H1 (cell line): ENCODE measurements at regions not wholly inside any gene's neighbourhood (a gene's known extent, or its start where the extent isn't known, plus 50 kb on each side); places are given as distances from the start of the nearest gene placed in this dataset.

Source experiments
- BCL11A ChIP-seq, 2 experiments: IDR thresholded peaks; one replicate each; pipeline ENCODE4 v1.6.1; 2011; ENCODE audit warnings: low read depth in 2 of 2, low read length in 2 of 2, mild to moderate bottlenecking in 2 of 2
- CHD1 ChIP-seq: IDR thresholded peaks from 2 replicates; pipeline ENCODE4 v1.6.1; 2012; ENCODE audit warnings: low read depth, low read length, improper control_type of control experiment
- E2F6 ChIP-seq: IDR thresholded peaks from 2 replicates; pipeline ENCODE4 v1.6.1; 2012; ENCODE audit warnings: inconsistent platforms
- KDM4A ChIP-seq: IDR thresholded peaks from one replicate; pipeline ENCODE4 v1.7.1; 2012; ENCODE audit warnings: low read depth, mild to moderate bottlenecking, moderate library complexity, low read length, inconsistent platforms; ENCODE audit not compliant: severe bottlenecking
- TBP ChIP-seq: IDR thresholded peaks from 2 replicates; pipeline ENCODE4 v1.6.1; 2011; ENCODE audit warnings: low read depth, low read length, improper control_type of control experiment
- TF ChIP-seq, protein P1 (sequence below): fragments of 300-600 bp; sonication (generic); IDR thresholded peaks from 2 replicates; pipeline ENCODE4 v1.7.1; 2012; ENCODE audit warnings: low read length, moderate library complexity, mild to moderate bottlenecking, inconsistent platforms; ENCODE audit not compliant: insufficient replicate concordance
- TF ChIP-seq, protein P2 (sequence below), 3 experiments: IDR thresholded peaks; 1 replicate in 2 of 3; 2 replicates in 1 of 3; pipeline versions ENCODE4 v1.5.1 to v1.6.1; 2011; ENCODE audit warnings: low read length in 3 of 3, mild to moderate bottlenecking in 3 of 3, inconsistent platforms in 2 of 3, low read depth in 1 of 3, moderate library complexity in 1 of 3; ENCODE audit not compliant: insufficient read depth in 1 of 3; ENCODE audit errors: control extremely low read depth in 1 of 3

DNA sequence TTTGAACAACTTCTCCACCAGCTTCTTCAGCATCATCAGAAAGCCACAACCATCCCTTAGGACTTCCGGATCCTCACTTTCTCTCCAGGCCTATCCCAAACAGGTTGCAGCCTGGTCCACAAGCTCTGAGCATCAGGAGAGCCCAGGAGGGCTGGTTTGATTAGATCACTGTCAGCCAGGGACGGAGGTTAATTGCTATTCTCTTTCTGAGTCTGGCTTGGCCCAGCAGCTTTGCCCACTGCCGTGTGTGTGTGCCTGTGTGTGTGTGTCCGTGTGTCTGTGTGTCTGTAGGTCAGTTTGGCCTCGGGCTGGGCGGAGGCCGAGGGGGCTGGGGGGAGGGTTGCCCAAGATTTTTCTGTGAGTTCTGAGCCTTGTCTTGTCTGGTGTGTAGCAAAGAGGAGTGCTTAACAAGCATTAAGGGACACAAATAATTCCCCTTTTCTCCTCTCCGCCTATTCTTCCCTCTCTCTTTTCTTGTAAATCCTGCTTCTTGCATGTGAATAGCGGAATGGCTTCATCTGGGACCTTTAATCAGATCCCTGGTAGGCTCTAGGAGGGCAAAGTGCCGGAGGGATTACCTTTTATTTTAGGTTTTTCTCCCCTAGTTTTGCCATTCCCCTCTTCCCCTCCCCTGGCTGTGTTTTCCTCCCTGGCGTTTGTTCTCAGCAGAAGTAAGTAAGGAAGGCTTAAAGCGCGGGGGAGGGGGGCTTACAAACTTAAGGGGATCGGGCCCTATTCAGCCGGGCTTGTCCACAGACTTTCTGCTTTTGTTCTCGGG is 138.2 kb upstream of the LHX5 start (continued):
- TF ChIP-seq, protein P1, sequence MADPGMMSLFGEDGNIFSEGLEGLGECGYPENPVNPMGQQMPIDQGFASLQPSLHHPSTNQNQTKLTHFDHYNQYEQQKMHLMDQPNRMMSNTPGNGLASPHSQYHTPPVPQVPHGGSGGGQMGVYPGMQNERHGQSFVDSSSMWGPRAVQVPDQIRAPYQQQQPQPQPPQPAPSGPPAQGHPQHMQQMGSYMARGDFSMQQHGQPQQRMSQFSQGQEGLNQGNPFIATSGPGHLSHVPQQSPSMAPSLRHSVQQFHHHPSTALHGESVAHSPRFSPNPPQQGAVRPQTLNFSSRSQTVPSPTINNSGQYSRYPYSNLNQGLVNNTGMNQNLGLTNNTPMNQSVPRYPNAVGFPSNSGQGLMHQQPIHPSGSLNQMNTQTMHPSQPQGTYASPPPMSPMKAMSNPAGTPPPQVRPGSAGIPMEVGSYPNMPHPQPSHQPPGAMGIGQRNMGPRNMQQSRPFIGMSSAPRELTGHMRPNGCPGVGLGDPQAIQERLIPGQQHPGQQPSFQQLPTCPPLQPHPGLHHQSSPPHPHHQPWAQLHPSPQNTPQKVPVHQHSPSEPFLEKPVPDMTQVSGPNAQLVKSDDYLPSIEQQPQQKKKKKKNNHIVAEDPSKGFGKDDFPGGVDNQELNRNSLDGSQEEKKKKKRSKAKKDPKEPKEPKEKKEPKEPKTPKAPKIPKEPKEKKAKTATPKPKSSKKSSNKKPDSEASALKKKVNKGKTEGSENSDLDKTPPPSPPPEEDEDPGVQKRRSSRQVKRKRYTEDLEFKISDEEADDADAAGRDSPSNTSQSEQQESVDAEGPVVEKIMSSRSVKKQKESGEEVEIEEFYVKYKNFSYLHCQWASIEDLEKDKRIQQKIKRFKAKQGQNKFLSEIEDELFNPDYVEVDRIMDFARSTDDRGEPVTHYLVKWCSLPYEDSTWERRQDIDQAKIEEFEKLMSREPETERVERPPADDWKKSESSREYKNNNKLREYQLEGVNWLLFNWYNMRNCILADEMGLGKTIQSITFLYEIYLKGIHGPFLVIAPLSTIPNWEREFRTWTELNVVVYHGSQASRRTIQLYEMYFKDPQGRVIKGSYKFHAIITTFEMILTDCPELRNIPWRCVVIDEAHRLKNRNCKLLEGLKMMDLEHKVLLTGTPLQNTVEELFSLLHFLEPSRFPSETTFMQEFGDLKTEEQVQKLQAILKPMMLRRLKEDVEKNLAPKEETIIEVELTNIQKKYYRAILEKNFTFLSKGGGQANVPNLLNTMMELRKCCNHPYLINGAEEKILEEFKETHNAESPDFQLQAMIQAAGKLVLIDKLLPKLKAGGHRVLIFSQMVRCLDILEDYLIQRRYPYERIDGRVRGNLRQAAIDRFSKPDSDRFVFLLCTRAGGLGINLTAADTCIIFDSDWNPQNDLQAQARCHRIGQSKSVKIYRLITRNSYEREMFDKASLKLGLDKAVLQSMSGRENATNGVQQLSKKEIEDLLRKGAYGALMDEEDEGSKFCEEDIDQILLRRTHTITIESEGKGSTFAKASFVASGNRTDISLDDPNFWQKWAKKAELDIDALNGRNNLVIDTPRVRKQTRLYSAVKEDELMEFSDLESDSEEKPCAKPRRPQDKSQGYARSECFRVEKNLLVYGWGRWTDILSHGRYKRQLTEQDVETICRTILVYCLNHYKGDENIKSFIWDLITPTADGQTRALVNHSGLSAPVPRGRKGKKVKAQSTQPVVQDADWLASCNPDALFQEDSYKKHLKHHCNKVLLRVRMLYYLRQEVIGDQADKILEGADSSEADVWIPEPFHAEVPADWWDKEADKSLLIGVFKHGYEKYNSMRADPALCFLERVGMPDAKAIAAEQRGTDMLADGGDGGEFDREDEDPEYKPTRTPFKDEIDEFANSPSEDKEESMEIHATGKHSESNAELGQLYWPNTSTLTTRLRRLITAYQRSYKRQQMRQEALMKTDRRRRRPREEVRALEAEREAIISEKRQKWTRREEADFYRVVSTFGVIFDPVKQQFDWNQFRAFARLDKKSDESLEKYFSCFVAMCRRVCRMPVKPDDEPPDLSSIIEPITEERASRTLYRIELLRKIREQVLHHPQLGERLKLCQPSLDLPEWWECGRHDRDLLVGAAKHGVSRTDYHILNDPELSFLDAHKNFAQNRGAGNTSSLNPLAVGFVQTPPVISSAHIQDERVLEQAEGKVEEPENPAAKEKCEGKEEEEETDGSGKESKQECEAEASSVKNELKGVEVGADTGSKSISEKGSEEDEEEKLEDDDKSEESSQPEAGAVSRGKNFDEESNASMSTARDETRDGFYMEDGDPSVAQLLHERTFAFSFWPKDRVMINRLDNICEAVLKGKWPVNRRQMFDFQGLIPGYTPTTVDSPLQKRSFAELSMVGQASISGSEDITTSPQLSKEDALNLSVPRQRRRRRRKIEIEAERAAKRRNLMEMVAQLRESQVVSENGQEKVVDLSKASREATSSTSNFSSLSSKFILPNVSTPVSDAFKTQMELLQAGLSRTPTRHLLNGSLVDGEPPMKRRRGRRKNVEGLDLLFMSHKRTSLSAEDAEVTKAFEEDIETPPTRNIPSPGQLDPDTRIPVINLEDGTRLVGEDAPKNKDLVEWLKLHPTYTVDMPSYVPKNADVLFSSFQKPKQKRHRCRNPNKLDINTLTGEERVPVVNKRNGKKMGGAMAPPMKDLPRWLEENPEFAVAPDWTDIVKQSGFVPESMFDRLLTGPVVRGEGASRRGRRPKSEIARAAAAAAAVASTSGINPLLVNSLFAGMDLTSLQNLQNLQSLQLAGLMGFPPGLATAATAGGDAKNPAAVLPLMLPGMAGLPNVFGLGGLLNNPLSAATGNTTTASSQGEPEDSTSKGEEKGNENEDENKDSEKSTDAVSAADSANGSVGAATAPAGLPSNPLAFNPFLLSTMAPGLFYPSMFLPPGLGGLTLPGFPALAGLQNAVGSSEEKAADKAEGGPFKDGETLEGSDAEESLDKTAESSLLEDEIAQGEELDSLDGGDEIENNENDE = no peak
- TF ChIP-seq E2F6 (no peak), BCL11A (IDR thresholded peaks at IDR 0.05; ENCODE audit: low read depth in 2 of 2, low read length in 2 of 2) (no peak), KDM4A (no peak), CHD1 (no peak), TBP (no peak)
- TF ChIP-seq, protein P2, sequence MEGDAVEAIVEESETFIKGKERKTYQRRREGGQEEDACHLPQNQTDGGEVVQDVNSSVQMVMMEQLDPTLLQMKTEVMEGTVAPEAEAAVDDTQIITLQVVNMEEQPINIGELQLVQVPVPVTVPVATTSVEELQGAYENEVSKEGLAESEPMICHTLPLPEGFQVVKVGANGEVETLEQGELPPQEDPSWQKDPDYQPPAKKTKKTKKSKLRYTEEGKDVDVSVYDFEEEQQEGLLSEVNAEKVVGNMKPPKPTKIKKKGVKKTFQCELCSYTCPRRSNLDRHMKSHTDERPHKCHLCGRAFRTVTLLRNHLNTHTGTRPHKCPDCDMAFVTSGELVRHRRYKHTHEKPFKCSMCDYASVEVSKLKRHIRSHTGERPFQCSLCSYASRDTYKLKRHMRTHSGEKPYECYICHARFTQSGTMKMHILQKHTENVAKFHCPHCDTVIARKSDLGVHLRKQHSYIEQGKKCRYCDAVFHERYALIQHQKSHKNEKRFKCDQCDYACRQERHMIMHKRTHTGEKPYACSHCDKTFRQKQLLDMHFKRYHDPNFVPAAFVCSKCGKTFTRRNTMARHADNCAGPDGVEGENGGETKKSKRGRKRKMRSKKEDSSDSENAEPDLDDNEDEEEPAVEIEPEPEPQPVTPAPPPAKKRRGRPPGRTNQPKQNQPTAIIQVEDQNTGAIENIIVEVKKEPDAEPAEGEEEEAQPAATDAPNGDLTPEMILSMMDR (IDR thresholded peaks at IDR 0.05; ENCODE audit: control extremely low read depth in 1 of 3, insufficient read depth in 1 of 3, low read depth in 1 of 3, low read length in 3 of 3) = no peak
